Lung (tissue), 11 donors: ENCODE measurements at regions not wholly inside any gene's neighbourhood (a gene's known extent, or its start where the extent isn't known, plus 50 kb on each side); places are given as distances from the start of the nearest gene placed in this dataset.
"Not testable (repeated sequence)": the region's sequence is repeated elsewhere in the genome, so short reads cannot be mapped to it uniquely, and the experiment has no call there.

Experiments used
- ATAC-seq: fragments of 200-7000 bp; cut with Tn5 transposase; one replicate; pipeline ENCODE4 v1.9.1; 2020; ENCODE audit warnings: moderate number of reproducible peaks; ENCODE audit not compliant: insufficient read depth, low FRiP score
- DNase-seq, 3 donors: peaks; one replicate each; pipeline ENCODE4 v3.0.0-alpha.2; 2013 to 2017
- H3K27ac ChIP-seq, 2 donors: one replicate each; pipeline ENCODE4 v1.5.1; 2013; ENCODE audit warnings: mild to moderate bottlenecking in 2 of 2, moderate library complexity in 2 of 2, control low read depth in 1 of 2, inconsistent platforms in 1 of 2, low read depth in 1 of 2, low read length in 1 of 2
- H3K27me3 ChIP-seq, 3 donors: one replicate each; pipeline ENCODE4 v1.5.1; 2013; ENCODE audit warnings: low read length in 2 of 3; ENCODE audit not compliant: control insufficient read depth in 3 of 3, insufficient read depth in 3 of 3
- H3K36me3 ChIP-seq, 4 donors: one replicate each; pipeline ENCODE4 v1.5.1; 2013; ENCODE audit warnings: low read length in 4 of 4, mild to moderate bottlenecking in 1 of 4, moderate library complexity in 1 of 4; ENCODE audit not compliant: control insufficient read depth in 4 of 4, insufficient read depth in 4 of 4
- H3K4me1 ChIP-seq, 5 donors: one replicate each; pipeline ENCODE4 v1.5.1; 2013; ENCODE audit warnings: low read length in 5 of 5, mild to moderate bottlenecking in 2 of 5, moderate library complexity in 1 of 5; ENCODE audit not compliant: control insufficient read depth in 5 of 5, insufficient read depth in 5 of 5
- H3K4me3 ChIP-seq: one replicate; pipeline ENCODE4 v1.5.1; 2013; ENCODE audit warnings: mild to moderate bottlenecking, control low read depth, moderate library complexity
- H3K9ac ChIP-seq, 2 donors: one replicate each; pipeline ENCODE4 v1.5.1; 2013; ENCODE audit warnings: low read length in 2 of 2, control low read depth in 1 of 2; ENCODE audit not compliant: insufficient read depth in 1 of 2
- H3K9me3 ChIP-seq, 4 donors: one replicate each; pipeline ENCODE4 v1.5.1; 2013; ENCODE audit warnings: low read length in 3 of 4, mild to moderate bottlenecking in 1 of 4, moderate library complexity in 1 of 4; ENCODE audit not compliant: control insufficient read depth in 4 of 4, insufficient read depth in 3 of 4
- WGBS, 2 donors: extraction: QIAGEN DNeasy Blood & Tissue Kit; methylation state at CpG; one replicate each; pipeline ENCODE4 v1.1.7; 2013; 5-methylcytosine and 5-hydroxymethylcytosine counted together
- TF ChIP-seq, protein P1 (sequence below): IDR thresholded peaks from 2 replicates; pipeline ENCODE4 v1.5.1; 2012; ENCODE audit warnings: mild to moderate bottlenecking; ENCODE audit errors: control extremely low read depth, extremely low read depth
- donor health status: control.
- donor health status: control.
- donor health status: Bipolar disorder and iron deficiency.
- donor health status: healthy.
- donor health status: DM: yes; HTN: yes; CAD: no.

- ATAC-seq (no peak), DNase-seq (peak in 1 of 3 donors; percentile 16)
- Histone ChIP-seq H3K27ac (no peak overlapping the region), H3K36me3 (no peaks in the 10 kb centered on the region), H3K9me3 (no peaks in the 10 kb centered on the region), H3K9ac (no peak overlapping the region), H3K4me3 (no peak overlapping the region), H3K4me1 (peaks cover 4 to 16% (median 8%) of the 10 kb centered on the region in 5 donors), H3K27me3 (no peaks in the 10 kb centered on the region)
- 48 to 61% methylated on average over 16 of the region's 16 CpGs for WGBS, 2 donors
- TF ChIP-seq, protein P1, sequence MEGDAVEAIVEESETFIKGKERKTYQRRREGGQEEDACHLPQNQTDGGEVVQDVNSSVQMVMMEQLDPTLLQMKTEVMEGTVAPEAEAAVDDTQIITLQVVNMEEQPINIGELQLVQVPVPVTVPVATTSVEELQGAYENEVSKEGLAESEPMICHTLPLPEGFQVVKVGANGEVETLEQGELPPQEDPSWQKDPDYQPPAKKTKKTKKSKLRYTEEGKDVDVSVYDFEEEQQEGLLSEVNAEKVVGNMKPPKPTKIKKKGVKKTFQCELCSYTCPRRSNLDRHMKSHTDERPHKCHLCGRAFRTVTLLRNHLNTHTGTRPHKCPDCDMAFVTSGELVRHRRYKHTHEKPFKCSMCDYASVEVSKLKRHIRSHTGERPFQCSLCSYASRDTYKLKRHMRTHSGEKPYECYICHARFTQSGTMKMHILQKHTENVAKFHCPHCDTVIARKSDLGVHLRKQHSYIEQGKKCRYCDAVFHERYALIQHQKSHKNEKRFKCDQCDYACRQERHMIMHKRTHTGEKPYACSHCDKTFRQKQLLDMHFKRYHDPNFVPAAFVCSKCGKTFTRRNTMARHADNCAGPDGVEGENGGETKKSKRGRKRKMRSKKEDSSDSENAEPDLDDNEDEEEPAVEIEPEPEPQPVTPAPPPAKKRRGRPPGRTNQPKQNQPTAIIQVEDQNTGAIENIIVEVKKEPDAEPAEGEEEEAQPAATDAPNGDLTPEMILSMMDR = no peak
These were observed 191.8 kb upstream of the GLI2 start for GRCh38 chr2:120543899-120544298.

DNA sequence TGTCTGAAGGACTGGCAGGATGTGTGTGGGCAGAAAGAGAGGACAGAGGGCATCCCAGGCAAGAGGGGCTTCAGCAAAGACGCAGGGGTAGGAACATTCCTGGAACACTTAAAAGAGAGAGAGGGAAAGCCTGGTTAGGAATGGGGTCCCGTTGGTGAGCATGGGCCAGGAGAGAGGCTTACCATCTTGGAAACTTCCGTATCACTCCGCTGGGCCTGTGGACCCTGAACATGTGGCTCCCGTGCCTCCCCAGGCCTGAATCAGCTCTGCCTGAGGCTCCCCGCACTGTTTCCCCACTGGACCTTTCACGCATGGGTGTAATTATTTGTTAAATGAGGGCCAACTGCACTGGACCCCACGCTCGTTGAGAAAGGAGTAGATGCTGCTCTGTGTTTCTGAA, 191.1 kb upstream of the GLI2 start:
- H3K27me3 ChIP-seq = no peaks in the 10 kb centered on the region
- peaks cover 4 to 16% (median 8%) of the 10 kb centered on the region in 5 donors for H3K4me1 ChIP-seq
- ATAC-seq (no peak), DNase-seq (no peak)
- no peak overlapping the region for H3K27ac ChIP-seq
- no peaks in the 10 kb centered on the region for H3K36me3 ChIP-seq
- H3K9ac ChIP-seq = no peak overlapping the region
- no peak overlapping the region for H3K4me3 ChIP-seq
- TF ChIP-seq, protein P1 = no peak
- H3K9me3 ChIP-seq = no peaks in the 10 kb centered on the region
- WGBS, 2 donors = 90% methylated on average over 9 of the region's 9 CpGs

DNA sequence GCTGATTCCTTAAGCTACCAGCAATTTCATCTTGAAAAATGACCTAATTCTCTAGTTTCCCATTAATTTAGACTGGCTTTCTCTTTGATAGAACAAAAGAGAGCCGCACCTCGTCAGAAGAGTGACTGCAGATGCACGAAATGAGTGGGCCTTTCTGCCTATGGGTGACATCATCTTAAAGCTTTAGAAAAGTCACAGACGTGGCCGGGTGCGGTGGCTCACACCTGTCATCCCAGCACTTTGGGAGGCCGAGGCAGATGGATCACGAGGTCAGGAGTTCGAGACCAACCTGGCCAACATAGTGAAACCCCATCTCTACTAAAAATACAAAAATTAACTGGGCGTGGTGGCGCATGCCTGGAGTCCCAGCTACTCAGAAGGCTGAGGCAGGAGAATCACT, 190.7 kb upstream of the GLI2 start:
- not testable (repeated sequence) for H3K27me3 ChIP-seq, DNase-seq, H3K36me3 ChIP-seq, H3K9me3 ChIP-seq, H3K4me3 ChIP-seq, ATAC-seq, H3K27ac ChIP-seq, H3K9ac ChIP-seq
- WGBS, 2 donors = 90 to 91% methylated on average over 11 of the region's 11 CpGs
- peaks cover 4 to 13% (median 8%) of the 10 kb centered on the region in 5 donors for H3K4me1 ChIP-seq

- H3K4me3 ChIP-seq = no peak overlapping the region
- H3K27ac ChIP-seq = no peak overlapping the region
- whole genome bisulfite sequencing, 2 donors = 66 to 84% methylated on average over 8 of the region's 8 CpGs
- H3K9ac ChIP-seq = no peak overlapping the region
- ATAC-seq (no peak), DNase-seq (peak in 1 of 3 donors; percentile 28)
- H3K27me3 ChIP-seq = no peaks in the 10 kb centered on the region
- H3K9me3 ChIP-seq = no peaks in the 10 kb centered on the region
- TF ChIP-seq, protein P1 = no peak
- H3K4me1 ChIP-seq = peaks cover 4 to 10% (median 8%) of the 10 kb centered on the region in 5 donors
- H3K36me3 ChIP-seq = no peaks in the 10 kb centered on the region
These were observed 190.1 kb upstream of the GLI2 start for GRCh38 chr2:120545521-120546047.
